HG03442 (cell line): ENCODE measurements at regions not wholly inside any gene's neighbourhood (a gene's known extent, or its start where the extent isn't known, plus 50 kb on each side); places are given as distances from the start of the nearest gene placed in this dataset.
"Not testable (repeated sequence)": the region's sequence is repeated elsewhere in the genome, so short reads cannot be mapped to it uniquely, and the experiment has no call there.

Source experiments
- ATAC-seq: cut with Tn5 transposase; IDR thresholded peaks from one replicate; pipeline ENCODE4 v1.9.1; 2021; ENCODE audit warnings: mild to moderate bottlenecking, moderate library complexity; ENCODE audit not compliant: unreplicated experiment

DNA sequence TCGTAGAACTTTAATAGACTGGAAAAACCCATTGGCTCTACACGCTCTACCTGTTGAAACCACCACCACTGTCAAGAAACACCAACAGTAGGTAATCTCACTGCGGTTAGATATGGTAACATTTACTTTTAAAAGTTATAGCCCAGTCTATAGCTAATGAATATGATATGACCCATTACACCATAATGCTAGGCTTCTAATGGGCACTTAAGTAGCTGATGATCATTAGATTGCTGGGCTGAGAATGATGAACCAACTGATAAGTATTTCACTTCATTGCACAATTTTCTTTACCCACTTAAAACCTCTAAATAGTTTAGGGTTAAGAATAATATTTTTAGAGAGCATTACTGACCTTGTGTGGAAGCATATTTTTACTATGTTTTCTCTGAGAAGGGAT is 788.9 kb upstream of the CA10 start:
- ATAC-seq, result no peak

GRCh38 chr17:52938623-52939230 is 780.2 kb upstream of the CA10 start:
- ATAC-seq, result no peak

- no peak for ATAC-seq
Measured at GRCh38 chr17:52930581-52930980, 772.1 kb upstream of the CA10 start.

DNA sequence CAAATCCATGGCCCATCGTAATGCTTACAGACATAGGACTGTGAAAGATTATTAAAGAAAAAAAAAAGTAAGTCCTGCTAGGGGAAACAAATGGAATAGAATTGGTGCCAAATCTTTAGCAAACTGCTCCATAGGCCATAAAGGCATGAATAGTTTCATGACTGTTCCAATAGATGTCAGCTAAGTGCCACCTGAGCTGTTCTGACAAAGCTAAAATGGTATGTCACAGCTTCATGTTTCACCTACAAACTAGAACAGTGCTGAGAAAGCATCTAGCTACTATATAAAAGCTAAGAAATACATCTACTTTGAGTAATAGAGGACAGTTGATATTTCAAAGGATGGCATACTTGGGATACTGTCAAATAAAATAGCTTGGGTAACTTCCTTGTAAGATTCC is 771.6 kb upstream of the CA10 start:
- ATAC-seq, result no peak

GRCh38 chr17:52923658-52924057 is 765.1 kb upstream of the CA10 start:
- no peak for ATAC-seq

- ATAC-seq, result no peak
Measured at GRCh38 chr17:52899235-52899634, 740.7 kb upstream of the CA10 start.

GRCh38 chr17:52895272-52895671 is 736.8 kb upstream of the CA10 start:
- ATAC-seq, result no peak

DNA sequence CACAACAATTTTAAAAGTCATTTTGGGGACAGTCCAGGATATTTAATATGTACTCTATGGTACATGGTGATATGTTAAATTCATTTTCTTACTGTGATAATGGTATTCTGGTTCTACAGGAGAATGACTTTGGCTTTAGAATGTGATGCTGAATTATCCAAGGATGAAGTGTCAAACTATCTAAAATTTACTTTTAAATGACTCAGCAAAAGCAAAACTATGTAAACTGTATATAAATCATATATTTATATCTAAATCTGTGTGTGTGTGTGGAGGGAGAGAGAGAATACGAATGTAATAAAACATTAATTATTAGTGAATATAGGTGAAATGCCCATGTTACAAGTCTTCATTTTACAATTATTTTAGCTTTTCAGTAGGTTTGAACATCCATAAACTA is 733.8 kb upstream of the CA10 start:
- no peak for ATAC-seq

- no peak for ATAC-seq
Measured at GRCh38 chr17:52885882-52886281, 727.4 kb upstream of the CA10 start.

DNA sequence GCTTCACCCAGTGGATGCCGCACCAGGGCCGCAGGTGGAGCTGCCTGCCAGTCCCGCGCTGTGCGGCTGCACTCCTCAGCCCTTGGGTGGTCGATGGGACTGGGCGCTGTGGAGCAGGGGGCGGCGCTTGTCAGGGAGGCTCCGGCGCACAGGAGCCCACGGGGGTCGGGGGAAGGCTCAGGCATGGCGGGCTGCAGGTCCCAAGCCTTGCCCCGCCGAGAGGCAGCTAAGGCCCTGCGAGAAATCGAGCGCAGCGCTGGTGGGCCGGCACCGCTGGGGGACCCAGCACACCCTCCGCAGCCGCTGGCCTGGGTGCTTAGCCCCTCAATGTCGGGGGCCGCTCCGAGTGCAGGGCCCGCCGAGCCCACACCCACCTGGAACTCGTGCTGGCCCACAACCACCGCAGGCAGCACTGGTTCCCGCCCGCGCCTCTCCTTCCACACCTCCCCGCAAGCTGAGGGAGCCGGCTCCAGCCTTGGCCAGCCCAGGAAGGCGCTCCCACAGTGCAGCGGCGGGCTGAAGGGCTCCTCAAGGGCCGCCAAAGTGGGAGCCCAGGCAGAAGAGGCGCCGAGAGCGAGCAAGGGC is 725.5 kb upstream of the CA10 start:
- not testable (repeated sequence) for ATAC-seq

- not testable (repeated sequence) for ATAC-seq
Measured at GRCh38 chr17:52846767-52847166, 688.3 kb upstream of the CA10 start.

DNA sequence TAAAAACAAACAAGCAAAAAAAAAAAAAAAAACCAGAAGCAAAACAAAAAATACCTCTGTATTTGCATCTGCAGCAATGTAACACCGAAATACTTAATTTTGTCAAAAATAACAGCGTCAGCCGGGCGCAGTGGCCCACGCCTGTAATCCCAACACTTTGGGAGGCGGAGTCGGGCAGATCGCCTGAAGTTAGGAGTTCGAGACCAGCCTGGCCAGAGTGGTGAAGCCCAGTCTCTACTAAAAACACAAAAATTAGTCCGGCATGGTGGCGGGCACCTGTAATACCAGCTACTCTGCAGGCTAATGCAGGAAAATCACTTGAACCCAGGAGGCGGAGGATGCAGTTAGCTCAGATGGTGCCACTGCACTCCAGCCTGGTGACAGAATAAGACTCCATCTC is 683.5 kb upstream of the CA10 start:
- ATAC-seq, result no peak

- no peak for ATAC-seq
Measured at GRCh38 chr17:52837492-52837891, 679.0 kb upstream of the CA10 start.

DNA sequence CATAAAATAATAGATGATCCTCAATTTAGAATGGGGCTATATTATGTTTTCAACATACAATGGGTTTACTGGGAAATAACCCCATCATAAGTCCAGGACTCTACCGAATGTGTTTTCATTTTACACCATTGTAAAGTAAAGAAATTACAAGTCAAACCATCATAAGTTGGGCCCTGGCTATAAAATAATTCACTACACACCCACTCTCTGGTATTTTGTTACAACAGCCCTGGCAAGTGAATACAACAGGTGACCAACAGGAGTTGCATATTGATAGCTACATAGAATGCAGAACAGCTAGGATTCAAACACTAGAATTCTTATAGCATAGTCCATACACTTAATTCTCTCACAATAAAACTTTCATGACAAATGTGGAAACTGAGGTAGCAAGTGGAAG is 673.0 kb upstream of the CA10 start:
- no peak for ATAC-seq

DNA sequence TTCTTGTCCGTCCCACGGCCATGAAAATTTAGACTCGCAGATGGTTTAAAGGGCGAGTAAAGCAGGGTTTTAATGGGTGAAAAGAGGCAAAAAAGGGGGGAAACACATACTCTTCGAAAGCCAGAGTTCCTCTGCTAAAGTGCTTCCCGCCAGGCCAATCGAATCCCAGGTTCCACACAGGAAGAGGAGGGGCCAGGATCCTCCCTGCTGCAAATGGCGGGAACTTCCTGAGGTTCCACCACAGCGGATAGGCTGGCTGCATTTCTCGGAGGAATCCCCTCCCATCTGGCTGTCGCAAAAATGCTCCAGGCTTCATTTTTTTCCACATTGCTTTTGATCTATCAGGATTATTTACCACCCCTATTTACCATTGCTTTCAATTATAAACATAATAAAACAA is 670.1 kb upstream of the CA10 start:
- no peak for ATAC-seq

DNA sequence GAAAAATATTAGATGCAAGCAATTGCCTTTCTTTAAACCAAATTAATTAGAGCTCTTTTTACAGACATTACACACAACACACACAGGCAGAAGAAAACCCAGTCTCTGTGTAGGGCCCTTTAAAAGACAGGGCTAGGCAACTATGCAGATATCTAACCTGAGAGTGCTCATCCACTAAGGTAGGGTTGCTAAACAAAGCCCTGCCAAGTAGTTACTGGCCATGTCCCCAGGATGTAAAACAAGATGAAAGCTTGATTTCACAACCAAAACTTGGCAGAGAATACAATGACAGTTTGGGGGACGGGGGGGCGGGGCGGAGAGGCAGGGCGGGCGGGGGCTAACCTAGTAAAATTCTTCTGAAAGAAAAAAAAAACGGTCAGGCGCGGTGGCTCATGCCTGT is 669.0 kb upstream of the CA10 start:
- ATAC-seq, result no peak

DNA sequence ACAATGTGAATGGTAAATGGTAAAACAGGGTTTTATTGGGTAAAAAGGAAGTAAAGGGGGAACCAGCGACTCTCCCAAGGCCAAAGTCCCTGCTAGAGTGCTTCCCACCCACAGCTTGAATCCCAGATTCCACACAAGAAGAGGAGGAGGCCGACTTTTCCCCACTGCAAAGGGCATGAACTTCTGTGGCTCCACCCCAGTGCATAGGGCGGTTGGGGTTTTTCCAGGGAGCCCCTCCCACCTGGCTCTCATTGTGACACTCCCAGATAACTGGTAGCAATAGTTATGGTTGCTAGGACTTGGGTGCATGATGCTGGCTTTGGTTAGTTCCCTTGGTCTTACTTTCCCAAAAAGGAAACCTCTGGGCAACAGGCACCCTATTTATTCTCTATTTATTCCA is 666.0 kb upstream of the CA10 start:
- no peak for ATAC-seq

GRCh38 chr17:52823155-52823554 is 664.6 kb upstream of the CA10 start:
- ATAC-seq, result no peak

GRCh38 chr17:52790359-52790955 is 631.9 kb upstream of the CA10 start:
- ATAC-seq, result no peak

GRCh38 chr17:52789829-52790228 is 631.3 kb upstream of the CA10 start:
- ATAC-seq, result no peak

DNA sequence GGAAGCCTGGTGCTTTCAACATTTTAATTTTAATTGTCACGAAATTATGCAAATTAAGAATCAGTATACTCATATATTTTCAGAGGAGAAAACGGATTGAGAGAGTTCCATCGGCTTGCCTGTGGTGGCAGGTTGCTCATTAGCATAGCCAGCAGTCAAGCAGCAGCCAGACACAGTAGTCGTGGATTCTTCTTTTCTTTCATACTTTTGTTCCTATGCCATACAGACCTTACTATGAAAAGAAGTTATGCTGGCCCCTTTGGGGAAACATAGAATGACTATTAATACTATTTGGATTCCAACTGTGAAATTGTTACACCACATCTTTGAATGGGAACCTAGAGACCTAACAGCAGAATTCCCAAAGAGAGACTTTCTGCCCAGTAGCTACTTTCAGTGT is 617.7 kb upstream of the CA10 start:
- ATAC-seq, result no peak

- ATAC-seq, result no peak
Measured at GRCh38 chr17:52762794-52763167, 604.3 kb upstream of the CA10 start.
